A673 (cell line): ENCODE measurements at regions not wholly inside any gene's neighbourhood (a gene's known extent, or its start where the extent isn't known, plus 50 kb on each side); places are given as distances from the start of the nearest gene placed in this dataset.

Experiments used
- CTCF ChIP-seq: fragments of 300-800, 200-600 bp; sonication (generic); conservative IDR thresholded peaks from 2 replicates; pipeline ENCODE4 v1.5.1; 2017; ENCODE audit warnings: low read depth, mild to moderate bottlenecking, antibody characterized with exemption, low read length, moderate library complexity, mixed read lengths
- EZH2 ChIP-seq: fragments of 200-600 bp; sonication (generic); IDR thresholded peaks from 2 replicates; pipeline ENCODE4 v1.6.1; 2017; ENCODE audit warnings: borderline replicate concordance, low read depth, mild to moderate bottlenecking, mixed read lengths, antibody characterized with exemption, low read length; ENCODE audit not compliant: poor library complexity, severe bottlenecking

- no peak for TF ChIP-seq CTCF
- TF ChIP-seq EZH2 = no peak
Measured at GRCh38 chr2:75772908-75773630, 62.4 kb upstream of the GCFC2 start.
